ENCODE measurements at regions not wholly inside any gene's neighbourhood (a gene's known extent, or its start where the extent isn't known, plus 50 kb on each side); places are given as distances from the start of the nearest gene placed in this dataset.

GRCh38 chr6:166784691-166785090 is 157.6 kb upstream of the RPS6KA2 start:
- TF ChIP-seq POLR2A (IDR thresholded peaks at IDR 0.05) (no peak), CTCF (IDR thresholded peaks at IDR 0.05) (no peak)
